HEK293 (cell line): ENCODE measurements at regions not wholly inside any gene's neighbourhood (a gene's known extent, or its start where the extent isn't known, plus 50 kb on each side); places are given as distances from the start of the nearest gene placed in this dataset.
A peak's percentile ranks its signal among the peaks of the same experiment; 100 is the strongest.

Experiments used
- CTCF ChIA-PET: fragments of 350-600 bp; formaldehyde crosslinking; extraction: SDS; loops from one replicate; lab custom pipeline; 2021; ENCODE audit warnings: antibody characterized with exemption; lab: Yijun Ruan, JAX
- POLR2A ChIA-PET: fragments of 300-600 bp; formaldehyde crosslinking; extraction: SDS; loops from one replicate; lab custom pipeline; 2020; ENCODE audit warnings: antibody characterized with exemption, inconsistent platforms; lab: Yijun Ruan, JAX
- H3K27ac ChIP-seq: fragments of 200-500 bp; sonication (Bioruptor generic); 2 replicates; pipeline ENCODE4 v1.5.1; 2014; ENCODE audit warnings: low read depth, low read length, control low read depth, inconsistent platforms; ENCODE audit errors: extremely low read depth
- H3K36me3 ChIP-seq, 2 experiments: fragments of 200-500 bp in 1 of 2; sonication (Bioruptor generic) in 1 of 2; 1 replicate in 1 of 2; 2 replicates in 1 of 2; pipeline ENCODE4 v1.5.1; 2014 to 2017; ENCODE audit warnings: inconsistent platforms in 2 of 2, low read length in 2 of 2; ENCODE audit not compliant: control insufficient read depth in 2 of 2, insufficient read depth in 1 of 2
- H3K4me1 ChIP-seq: fragments of 200-500 bp; sonication (Bioruptor generic); 2 replicates; pipeline ENCODE4 v1.5.1; 2014; ENCODE audit warnings: mild to moderate bottlenecking, low read length, inconsistent platforms; ENCODE audit not compliant: control insufficient read depth, insufficient read depth
- H3K4me3 ChIP-seq: 2 replicates; pipeline ENCODE4 v1.5.1; 2011; ENCODE audit warnings: low read depth, mild to moderate bottlenecking, control low read depth, low read length, moderate library complexity
- H3K9me3 ChIP-seq: fragments of 200-500 bp; sonication (Bioruptor generic); 2 replicates; pipeline ENCODE4 v1.5.1; 2014; ENCODE audit warnings: low read depth, low read length, inconsistent platforms; ENCODE audit not compliant: control insufficient read depth, insufficient read depth
- EGR2 ChIP-seq: fragments of 450-650 bp; formaldehyde crosslinking; IDR thresholded peaks from 2 replicates; pipeline ENCODE4 v1.5.1; 2016; ENCODE audit warnings: low read depth, missing biosample characterization, missing genetic modification characterization
- GFI1B ChIP-seq: fragments of 450-650 bp; formaldehyde crosslinking; IDR thresholded peaks from 2 replicates; pipeline ENCODE4 v1.5.1; 2016; ENCODE audit warnings: missing biosample characterization, missing genetic modification characterization
- KLF9 ChIP-seq: fragments of 450-650 bp; formaldehyde crosslinking; IDR thresholded peaks from 2 replicates; pipeline ENCODE4 v1.5.1; 2016; ENCODE audit warnings: missing biosample characterization, missing genetic modification characterization, low read depth
- PATZ1 ChIP-seq: fragments of 450-650 bp; formaldehyde crosslinking; IDR thresholded peaks from 2 replicates; pipeline ENCODE4 v1.5.1; 2016; ENCODE audit warnings: missing biosample characterization, missing genetic modification characterization
- PRDM4 ChIP-seq: fragments of 450-650 bp; formaldehyde crosslinking; IDR thresholded peaks from 2 replicates; pipeline ENCODE4 v1.5.1; 2017; ENCODE audit warnings: missing biosample characterization, missing genetic modification characterization
- SCRT2 ChIP-seq: fragments of 450-650 bp; formaldehyde crosslinking; IDR thresholded peaks from 2 replicates; pipeline ENCODE4 v1.5.1; 2016; ENCODE audit warnings: missing biosample characterization, missing genetic modification characterization
- ZNF561 ChIP-seq: fragments of 450-650 bp; IDR thresholded peaks from 2 replicates; pipeline ENCODE4 v1.5.1; 2018; ENCODE audit warnings: missing biosample characterization, missing genetic modification characterization, borderline replicate concordance
- ZNF585B ChIP-seq: fragments of 450-650 bp; formaldehyde crosslinking; IDR thresholded peaks from 2 replicates; pipeline ENCODE4 v1.5.1; 2016; ENCODE audit warnings: missing biosample characterization, missing genetic modification characterization
- ZNF623 ChIP-seq: fragments of 450-650 bp; formaldehyde crosslinking; IDR thresholded peaks from 2 replicates; pipeline ENCODE4 v1.5.1; 2016; ENCODE audit warnings: missing biosample characterization, missing genetic modification characterization
- ZNF664 ChIP-seq: fragments of 450-650 bp; formaldehyde crosslinking; IDR thresholded peaks from 2 replicates; pipeline ENCODE4 v1.5.1; 2016; ENCODE audit warnings: missing biosample characterization, missing genetic modification characterization
- ZNF768 ChIP-seq: fragments of 450-650 bp; formaldehyde crosslinking; IDR thresholded peaks from 2 replicates; pipeline ENCODE4 v1.5.1; 2018; ENCODE audit warnings: missing biosample characterization, mild to moderate bottlenecking, missing genetic modification characterization
- TF ChIP-seq, protein P1 (sequence below): fragments of 450-650 bp; formaldehyde crosslinking; conservative IDR thresholded peaks from 2 replicates; pipeline ENCODE4 v1.5.1; 2016; ENCODE audit warnings: low read depth, missing biosample characterization, missing genetic modification characterization
- TF ChIP-seq, protein P2 (sequence below): fragments of 450-650 bp; formaldehyde crosslinking; IDR thresholded peaks from 2 replicates; pipeline ENCODE4 v1.5.1; 2017; ENCODE audit warnings: missing biosample characterization, missing genetic modification characterization
- TF ChIP-seq, protein P3 (sequence below): fragments of 450-650 bp; formaldehyde crosslinking; IDR thresholded peaks from 2 replicates; pipeline ENCODE4 v1.5.0; 2017; ENCODE audit warnings: missing biosample characterization, missing genetic modification characterization, borderline replicate concordance

DNA sequence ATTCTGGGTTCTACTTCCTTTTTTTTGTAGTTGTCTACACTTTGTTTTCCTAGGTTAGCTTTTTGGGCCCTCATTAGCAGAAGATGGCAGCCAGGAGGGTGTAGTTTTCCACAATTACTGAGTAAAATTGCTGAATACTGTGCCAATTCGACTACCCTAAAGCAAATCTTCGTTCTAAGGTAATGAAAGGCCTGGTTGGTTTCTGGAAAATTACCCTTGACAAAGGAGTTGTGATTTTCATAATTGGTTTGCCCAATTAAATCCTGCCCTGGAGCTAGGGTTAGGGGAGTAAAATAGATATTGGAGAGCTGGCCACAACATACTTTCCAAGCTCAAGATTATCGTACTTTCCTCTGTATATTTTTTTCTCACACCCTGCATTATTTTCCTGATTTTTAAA lies 293.0 kb downstream of the OXSM start:
- no peak overlapping the region for H3K4me3 ChIP-seq
- POLR2A ChIA-PET = no interaction called here
- TF ChIP-seq, protein P1, sequence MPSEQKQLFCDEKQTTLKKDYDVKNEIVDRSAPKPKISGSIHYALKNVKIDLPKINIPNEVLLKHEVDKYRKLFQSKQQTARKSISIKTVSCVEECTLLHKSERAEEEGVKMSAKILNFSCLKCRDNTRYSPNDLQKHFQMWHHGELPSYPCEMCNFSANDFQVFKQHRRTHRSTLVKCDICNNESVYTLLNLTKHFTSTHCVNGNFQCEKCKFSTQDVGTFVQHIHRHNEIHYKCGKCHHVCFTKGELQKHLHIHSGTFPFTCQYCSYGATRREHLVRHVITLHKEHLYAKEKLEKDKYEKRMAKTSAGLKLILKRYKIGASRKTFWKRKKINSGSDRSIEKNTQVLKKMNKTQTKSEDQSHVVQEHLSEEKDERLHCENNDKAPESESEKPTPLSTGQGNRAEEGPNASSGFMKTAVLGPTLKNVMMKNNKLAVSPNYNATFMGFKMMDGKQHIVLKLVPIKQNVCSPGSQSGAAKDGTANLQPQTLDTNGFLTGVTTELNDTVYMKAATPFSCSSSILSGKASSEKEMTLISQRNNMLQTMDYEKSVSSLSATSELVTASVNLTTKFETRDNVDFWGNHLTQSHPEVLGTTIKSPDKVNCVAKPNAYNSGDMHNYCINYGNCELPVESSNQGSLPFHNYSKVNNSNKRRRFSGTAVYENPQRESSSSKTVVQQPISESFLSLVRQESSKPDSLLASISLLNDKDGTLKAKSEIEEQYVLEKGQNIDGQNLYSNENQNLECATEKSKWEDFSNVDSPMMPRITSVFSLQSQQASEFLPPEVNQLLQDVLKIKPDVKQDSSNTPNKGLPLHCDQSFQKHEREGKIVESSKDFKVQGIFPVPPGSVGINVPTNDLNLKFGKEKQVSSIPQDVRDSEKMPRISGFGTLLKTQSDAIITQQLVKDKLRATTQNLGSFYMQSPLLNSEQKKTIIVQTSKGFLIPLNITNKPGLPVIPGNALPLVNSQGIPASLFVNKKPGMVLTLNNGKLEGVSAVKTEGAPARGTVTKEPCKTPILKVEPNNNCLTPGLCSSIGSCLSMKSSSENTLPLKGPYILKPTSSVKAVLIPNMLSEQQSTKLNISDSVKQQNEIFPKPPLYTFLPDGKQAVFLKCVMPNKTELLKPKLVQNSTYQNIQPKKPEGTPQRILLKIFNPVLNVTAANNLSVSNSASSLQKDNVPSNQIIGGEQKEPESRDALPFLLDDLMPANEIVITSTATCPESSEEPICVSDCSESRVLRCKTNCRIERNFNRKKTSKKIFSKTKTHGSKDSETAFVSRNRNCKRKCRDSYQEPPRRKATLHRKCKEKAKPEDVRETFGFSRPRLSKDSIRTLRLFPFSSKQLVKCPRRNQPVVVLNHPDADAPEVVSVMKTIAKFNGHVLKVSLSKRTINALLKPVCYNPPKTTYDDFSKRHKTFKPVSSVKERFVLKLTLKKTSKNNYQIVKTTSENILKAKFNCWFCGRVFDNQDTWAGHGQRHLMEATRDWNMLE = no peak
- TF ChIP-seq ZNF561 (no peak), PATZ1 (tag by site-specific recombination) (no peak), SCRT2 (tag by site-specific recombination) (no peak), ZNF768 (no peak), PRDM4 (no peak), EGR2 (tag by site-specific recombination) (no peak)
- TF ChIP-seq, all 188 proteins: peak for 0
- no peaks in the 10 kb centered on the region for H3K4me1 ChIP-seq
- no peaks in the 10 kb centered on the region for H3K36me3 ChIP-seq
- CTCF ChIA-PET = no interaction called here
- H3K27ac ChIP-seq = no peak overlapping the region
- H3K9me3 ChIP-seq = no peaks in the 10 kb centered on the region

DNA sequence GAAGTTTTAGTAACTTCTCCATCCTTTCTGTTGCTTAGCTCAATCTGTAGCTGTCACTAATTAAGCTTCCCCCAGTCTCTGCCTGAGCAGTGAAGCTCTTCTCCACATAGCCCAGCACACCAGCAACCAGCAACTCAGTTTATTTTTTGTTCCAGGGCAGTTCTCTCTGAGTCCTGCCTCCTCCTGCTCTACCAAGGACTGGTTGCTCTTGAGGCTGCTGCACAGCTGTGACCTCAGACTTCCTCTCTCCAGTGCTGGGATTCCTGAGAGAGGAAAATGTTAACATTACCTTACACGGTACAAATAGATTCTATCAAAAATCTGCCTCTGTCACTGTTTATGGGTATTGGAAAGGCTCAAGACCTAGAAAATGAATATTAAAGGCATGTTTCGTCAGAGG lies 294.7 kb downstream of the OXSM start:
- CTCF ChIA-PET = no interaction called here
- TF ChIP-seq ZNF664 (tag by site-specific recombination) (no peak), GFI1B (tag by site-specific recombination) (no peak), KLF9 (tag by site-specific recombination) (no peak)
- Histone ChIP-seq H3K36me3 (no peaks in the 10 kb centered on the region), H3K4me3 (no peak overlapping the region), H3K27ac (no peak overlapping the region), H3K9me3 (no peaks in the 10 kb centered on the region), H3K4me1 (no peaks in the 10 kb centered on the region)
- POLR2A ChIA-PET = no interaction called here

DNA sequence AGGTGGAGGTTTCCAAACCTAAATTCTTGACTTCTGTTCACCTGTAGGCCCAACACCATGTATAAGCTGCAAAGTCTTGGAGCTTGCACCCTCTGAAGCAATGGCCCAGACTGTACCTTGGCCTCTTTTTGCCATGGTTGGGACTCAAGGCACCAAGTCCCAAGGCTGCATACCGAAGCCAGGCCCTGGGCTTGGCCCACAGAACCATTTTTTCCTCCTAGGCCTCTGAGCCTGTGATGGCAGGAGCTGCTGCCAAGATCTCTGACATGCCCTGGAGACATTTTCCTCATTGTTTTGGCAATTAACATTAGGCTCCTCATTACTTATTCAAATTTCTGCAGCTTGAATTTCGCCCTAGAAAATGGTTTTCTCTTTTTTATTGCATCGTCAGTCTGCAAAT lies 297.9 kb downstream of the OXSM start:
- Histone ChIP-seq H3K9me3 (no peaks in the 10 kb centered on the region), H3K36me3 (no peaks in the 10 kb centered on the region), H3K4me1 (no peaks in the 10 kb centered on the region), H3K27ac (no peak overlapping the region), H3K4me3 (no peak overlapping the region)
- ChIA-PET POLR2A (no interaction called here), CTCF (no interaction called here)
- TF ChIP-seq ZNF623 (tag by site-specific recombination) = no peak
- TF ChIP-seq ZNF585B (tag by site-specific recombination) = peak; percentile 81
- TF ChIP-seq, protein P2, sequence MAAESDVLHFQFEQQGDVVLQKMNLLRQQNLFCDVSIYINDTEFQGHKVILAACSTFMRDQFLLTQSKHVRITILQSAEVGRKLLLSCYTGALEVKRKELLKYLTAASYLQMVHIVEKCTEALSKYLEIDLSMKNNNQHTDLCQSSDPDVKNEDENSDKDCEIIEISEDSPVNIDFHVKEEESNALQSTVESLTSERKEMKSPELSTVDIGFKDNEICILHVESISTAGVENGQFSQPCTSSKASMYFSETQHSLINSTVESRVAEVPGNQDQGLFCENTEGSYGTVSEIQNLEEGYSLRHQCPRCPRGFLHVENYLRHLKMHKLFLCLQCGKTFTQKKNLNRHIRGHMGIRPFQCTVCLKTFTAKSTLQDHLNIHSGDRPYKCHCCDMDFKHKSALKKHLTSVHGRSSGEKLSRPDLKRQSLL = no peak
- TF ChIP-seq, protein P3, sequence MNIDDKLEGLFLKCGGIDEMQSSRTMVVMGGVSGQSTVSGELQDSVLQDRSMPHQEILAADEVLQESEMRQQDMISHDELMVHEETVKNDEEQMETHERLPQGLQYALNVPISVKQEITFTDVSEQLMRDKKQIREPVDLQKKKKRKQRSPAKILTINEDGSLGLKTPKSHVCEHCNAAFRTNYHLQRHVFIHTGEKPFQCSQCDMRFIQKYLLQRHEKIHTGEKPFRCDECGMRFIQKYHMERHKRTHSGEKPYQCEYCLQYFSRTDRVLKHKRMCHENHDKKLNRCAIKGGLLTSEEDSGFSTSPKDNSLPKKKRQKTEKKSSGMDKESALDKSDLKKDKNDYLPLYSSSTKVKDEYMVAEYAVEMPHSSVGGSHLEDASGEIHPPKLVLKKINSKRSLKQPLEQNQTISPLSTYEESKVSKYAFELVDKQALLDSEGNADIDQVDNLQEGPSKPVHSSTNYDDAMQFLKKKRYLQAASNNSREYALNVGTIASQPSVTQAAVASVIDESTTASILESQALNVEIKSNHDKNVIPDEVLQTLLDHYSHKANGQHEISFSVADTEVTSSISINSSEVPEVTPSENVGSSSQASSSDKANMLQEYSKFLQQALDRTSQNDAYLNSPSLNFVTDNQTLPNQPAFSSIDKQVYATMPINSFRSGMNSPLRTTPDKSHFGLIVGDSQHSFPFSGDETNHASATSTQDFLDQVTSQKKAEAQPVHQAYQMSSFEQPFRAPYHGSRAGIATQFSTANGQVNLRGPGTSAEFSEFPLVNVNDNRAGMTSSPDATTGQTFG = no peak
- no peak for TF ChIP-seq GFI1B (tag by site-specific recombination)
